H54 (cell line): ENCODE measurements at regions not wholly inside any gene's neighbourhood (a gene's known extent, or its start where the extent isn't known, plus 50 kb on each side); places are given as distances from the start of the nearest gene placed in this dataset.

Source experiments
- DNase-seq: peaks from one replicate; pipeline ENCODE4 v3.0.0; 2011; ENCODE audit warnings: low spot score, mixed read lengths; ENCODE audit not compliant: insufficient read length
- FAIRE-seq: peaks from 3 replicates; lab custom pipeline; 2011; peaks lifted over from hg19 to GRCh38; lab: Jason Lieb, UNC
- POLR2A ChIP-seq: IDR thresholded peaks from 2 replicates; pipeline ENCODE4 v1.6.1; 2011; ENCODE audit warnings: low read depth, mild to moderate bottlenecking, low read length

DNA sequence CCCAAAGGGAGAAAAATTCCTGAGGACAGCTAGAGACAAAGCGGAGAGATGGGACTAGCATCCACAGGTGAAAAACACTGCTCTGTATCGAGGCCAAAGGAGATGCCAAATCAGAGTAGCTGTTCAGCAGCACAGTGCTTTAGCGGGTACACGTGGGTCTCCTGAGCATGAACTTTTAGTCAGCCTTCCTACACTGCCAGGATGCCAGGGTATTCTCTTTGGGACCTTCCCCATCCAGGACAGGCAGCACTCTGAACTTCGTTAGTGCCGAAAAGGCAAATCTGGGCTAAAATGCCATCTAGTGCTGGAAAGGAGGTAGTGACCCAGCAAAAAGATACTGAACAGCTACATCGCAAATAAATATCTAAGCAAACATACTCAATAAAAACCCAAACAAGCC lies 64.9 kb downstream of the C6orf58 start:
- FAIRE-seq (no peak), DNase-seq (peak; percentile 2)

More for the DNA sequence above, 64.9 kb downstream of the C6orf58 start:
- TF ChIP-seq POLR2A, result no peak
